Duodenal mucosa (tissue), 2 donors: ENCODE measurements at regions not wholly inside any gene's neighbourhood (a gene's known extent, or its start where the extent isn't known, plus 50 kb on each side); places are given as distances from the start of the nearest gene placed in this dataset.

Experiments
- H3K27ac ChIP-seq: one replicate; pipeline ENCODE4 v1.7.0; 2013; ENCODE audit warnings: low read depth, low read length
- H3K27me3 ChIP-seq, 2 donors: one replicate each; pipeline ENCODE4 v1.7.0; 2013; ENCODE audit warnings: low read length in 2 of 2, control low read depth in 1 of 2; ENCODE audit not compliant: insufficient read depth in 2 of 2, control insufficient read depth in 1 of 2
- H3K36me3 ChIP-seq, 2 donors: one replicate each; pipeline ENCODE4 v1.7.0; 2013; ENCODE audit warnings: low read length in 2 of 2, control low read depth in 1 of 2; ENCODE audit not compliant: insufficient read depth in 2 of 2, control insufficient read depth in 1 of 2
- H3K4me1 ChIP-seq, 2 donors: one replicate each; pipeline ENCODE4 v1.7.0; 2013; ENCODE audit warnings: low read length in 2 of 2, control low read depth in 1 of 2; ENCODE audit not compliant: insufficient read depth in 2 of 2, control insufficient read depth in 1 of 2
- H3K4me3 ChIP-seq, 2 donors: one replicate each; pipeline ENCODE4 v1.7.0; 2013; ENCODE audit warnings: low read length in 2 of 2, low read depth in 1 of 2
- H3K9ac ChIP-seq, 2 donors: one replicate each; pipeline ENCODE4 v1.7.0; 2013; ENCODE audit warnings: low read length in 2 of 2, low read depth in 1 of 2
- H3K9me3 ChIP-seq, 2 donors: one replicate each; pipeline ENCODE4 v1.7.0; 2013; ENCODE audit warnings: low read length in 2 of 2, control low read depth in 1 of 2; ENCODE audit not compliant: control insufficient read depth in 1 of 2

- Histone ChIP-seq H3K27me3 (no peaks in the 10 kb centered on the region), H3K4me1 (no peaks in the 10 kb centered on the region)
These were observed 1090.3 kb downstream of the HACE1 start for GRCh38 chr6:103769431-103769830.

GRCh38 chr6:103750603-103751002, 1109.1 kb downstream of the HACE1 start:
- Histone ChIP-seq H3K4me3 (no peak overlapping the region), H3K27me3 (no peaks in the 10 kb centered on the region), H3K4me1 (no peaks in the 10 kb centered on the region), H3K9ac (no peak overlapping the region), H3K36me3 (no peaks in the 10 kb centered on the region), H3K27ac (no peak overlapping the region), H3K9me3 (no peaks in the 10 kb centered on the region)

More at GRCh38 chr6:103769431-103769830, 1090.3 kb downstream of the HACE1 start:
- H3K9ac ChIP-seq: no peak overlapping the region
- H3K36me3 ChIP-seq: no peaks in the 10 kb centered on the region
- no peak overlapping the region for H3K4me3 ChIP-seq
- H3K27ac ChIP-seq: no peak overlapping the region
- no peaks in the 10 kb centered on the region for H3K9me3 ChIP-seq

DNA sequence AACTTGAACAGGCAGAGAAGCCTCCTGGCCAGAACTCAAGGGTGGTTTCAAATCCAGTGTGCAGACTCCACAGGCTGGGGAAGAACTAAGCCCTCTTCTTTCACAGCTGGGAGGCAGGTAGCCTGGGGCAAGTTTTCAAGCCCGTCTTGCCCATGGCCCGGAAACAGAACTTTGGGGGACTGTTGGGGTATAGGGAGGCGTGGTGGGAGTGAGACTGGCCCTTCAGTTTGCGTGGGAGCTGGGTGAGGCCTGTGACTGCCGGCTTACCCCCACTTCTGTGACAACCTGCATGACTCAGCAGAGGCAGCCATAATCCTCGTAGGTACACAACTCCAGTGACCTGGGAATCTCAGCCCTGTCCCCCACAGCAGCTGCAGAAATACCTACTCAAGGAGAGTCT, 1125.7 kb downstream of the HACE1 start:
- Histone ChIP-seq H3K9ac (no peak overlapping the region), H3K9me3 (peaks cover 2 to 5% of the 10 kb centered on the region in 2 donors), H3K36me3 (no peaks in the 10 kb centered on the region), H3K4me1 (no peaks in the 10 kb centered on the region), H3K27me3 (no peaks in the 10 kb centered on the region), H3K4me3 (no peak overlapping the region), H3K27ac (no peak overlapping the region)

- no peak overlapping the region for H3K4me3 ChIP-seq
- H3K36me3 ChIP-seq: no peaks in the 10 kb centered on the region
- no peaks in the 10 kb centered on the region for H3K27me3 ChIP-seq
- no peak overlapping the region for H3K9ac ChIP-seq
- peaks cover 0 to 2% of the 10 kb centered on the region in 2 donors for H3K9me3 ChIP-seq
- no peaks in the 10 kb centered on the region for H3K4me1 ChIP-seq
- no peak overlapping the region for H3K27ac ChIP-seq
These were observed 1130.1 kb downstream of the HACE1 start for GRCh38 chr6:103729658-103730057.

DNA sequence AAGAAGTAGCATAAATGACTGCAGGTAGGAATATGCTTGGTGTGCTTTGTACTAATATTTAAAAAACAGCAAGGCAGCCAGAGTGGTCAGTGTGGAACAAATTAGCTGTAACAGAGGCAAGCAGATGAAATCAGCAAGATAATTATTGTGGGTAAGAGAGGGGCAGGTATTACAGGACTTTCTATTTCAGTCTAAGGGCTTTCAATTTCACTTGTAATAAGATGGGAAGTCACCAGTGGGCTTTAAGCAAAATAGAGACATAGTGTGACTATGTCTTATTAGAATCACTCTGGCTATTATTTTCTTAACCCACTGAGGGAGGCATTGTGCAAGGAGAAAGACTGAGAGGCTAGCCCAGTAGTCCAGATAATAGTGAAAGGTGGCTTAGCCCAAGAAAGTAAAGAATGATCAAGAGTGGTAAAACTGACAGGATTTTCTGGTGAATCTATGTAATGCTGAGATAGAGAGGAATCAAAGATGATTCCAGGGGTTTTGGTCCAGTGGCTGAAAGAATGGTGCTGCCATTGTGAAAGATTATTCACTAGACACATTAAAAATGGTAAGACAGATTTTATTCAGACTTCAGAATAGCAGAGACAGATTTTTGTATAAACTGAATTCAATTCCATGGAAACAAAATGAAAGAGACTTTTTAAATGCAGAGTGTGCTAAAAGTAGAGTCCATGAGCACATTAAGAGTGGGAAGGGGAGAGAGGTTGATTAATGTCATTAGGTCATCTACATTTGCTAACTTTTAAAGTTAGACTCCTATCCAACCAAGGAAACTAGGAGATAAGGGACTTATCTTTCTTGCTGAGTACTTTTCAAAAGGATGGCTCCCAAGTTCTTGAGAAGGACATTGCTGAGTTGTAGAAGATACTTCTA, 1136.0 kb downstream of the HACE1 start:
- Histone ChIP-seq H3K36me3 (no peaks in the 10 kb centered on the region), H3K27me3 (no peaks in the 10 kb centered on the region), H3K4me3 (no peak overlapping the region), H3K9me3 (no peaks in the 10 kb centered on the region), H3K27ac (no peak overlapping the region), H3K9ac (no peak overlapping the region), H3K4me1 (no peaks in the 10 kb centered on the region)

GRCh38 chr6:103722683-103723082, 1137.0 kb downstream of the HACE1 start:
- Histone ChIP-seq H3K4me1 (no peaks in the 10 kb centered on the region), H3K9me3 (no peaks in the 10 kb centered on the region), H3K27ac (no peak overlapping the region)

GRCh38 chr6:103721923-103722322, 1137.8 kb downstream of the HACE1 start:
- Histone ChIP-seq H3K9me3 (no peaks in the 10 kb centered on the region), H3K27me3 (no peaks in the 10 kb centered on the region), H3K36me3 (no peaks in the 10 kb centered on the region), H3K9ac (no peak overlapping the region), H3K4me3 (no peak overlapping the region), H3K4me1 (no peaks in the 10 kb centered on the region), H3K27ac (no peak overlapping the region)

More at GRCh38 chr6:103722683-103723082, 1137.0 kb downstream of the HACE1 start:
- H3K9ac ChIP-seq: no peak overlapping the region
- no peak overlapping the region for H3K4me3 ChIP-seq
- no peaks in the 10 kb centered on the region for H3K27me3 ChIP-seq
- no peaks in the 10 kb centered on the region for H3K36me3 ChIP-seq

GRCh38 chr6:103720393-103720792, 1139.3 kb downstream of the HACE1 start:
- no peak overlapping the region for H3K9ac ChIP-seq
- no peak overlapping the region for H3K27ac ChIP-seq
- H3K27me3 ChIP-seq: no peaks in the 10 kb centered on the region
- H3K4me3 ChIP-seq: no peak overlapping the region
- no peaks in the 10 kb centered on the region for H3K36me3 ChIP-seq
- H3K4me1 ChIP-seq: no peaks in the 10 kb centered on the region
- no peaks in the 10 kb centered on the region for H3K9me3 ChIP-seq

DNA sequence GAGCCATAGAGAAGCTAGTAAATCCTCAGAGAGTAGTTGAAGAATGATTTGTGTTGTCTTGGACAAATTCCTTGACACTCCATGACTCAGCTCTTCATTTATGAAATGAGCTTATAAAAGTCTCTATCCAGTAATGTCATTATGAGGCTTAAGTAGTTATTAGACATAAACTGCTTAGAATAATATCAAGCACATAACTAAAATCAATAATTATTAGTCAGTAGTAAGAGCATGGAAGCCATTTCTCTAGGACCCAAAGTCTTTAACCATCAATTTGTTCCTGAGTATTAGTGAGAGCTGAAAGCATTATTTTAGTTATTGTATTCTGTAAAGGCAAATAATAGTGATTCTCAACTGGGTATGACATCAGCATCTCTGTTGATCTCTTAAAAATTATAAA, 1140.2 kb downstream of the HACE1 start:
- H3K4me3 ChIP-seq: no peak overlapping the region
- no peaks in the 10 kb centered on the region for H3K4me1 ChIP-seq
- H3K9me3 ChIP-seq: no peaks in the 10 kb centered on the region
- no peaks in the 10 kb centered on the region for H3K36me3 ChIP-seq
- no peak overlapping the region for H3K27ac ChIP-seq
- H3K27me3 ChIP-seq: no peaks in the 10 kb centered on the region
- H3K9ac ChIP-seq: no peak overlapping the region

DNA sequence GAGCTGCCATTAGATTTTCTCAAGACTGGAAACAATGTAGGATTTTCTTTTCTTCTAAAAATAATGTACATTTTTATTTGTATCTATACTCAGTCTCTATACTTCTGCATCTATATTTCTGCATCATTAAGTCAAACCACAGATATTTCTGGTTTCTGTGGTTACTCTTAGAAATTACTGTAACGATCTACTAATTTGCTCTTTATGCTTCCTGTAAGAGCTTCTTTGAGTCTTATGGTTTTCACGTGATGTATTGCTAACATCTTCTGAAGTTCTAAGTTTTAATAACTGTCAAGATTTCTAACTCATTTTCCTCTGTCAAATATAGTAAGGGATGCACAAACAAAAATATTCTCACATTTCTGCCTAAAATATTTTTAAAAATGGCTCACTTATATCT, 1144.5 kb downstream of the HACE1 start:
- H3K9ac ChIP-seq: no peak overlapping the region
- no peaks in the 10 kb centered on the region for H3K4me1 ChIP-seq
- no peak overlapping the region for H3K27ac ChIP-seq
- H3K36me3 ChIP-seq: no peaks in the 10 kb centered on the region
- no peak overlapping the region for H3K4me3 ChIP-seq
- no peaks in the 10 kb centered on the region for H3K9me3 ChIP-seq
- no peaks in the 10 kb centered on the region for H3K27me3 ChIP-seq
